DMS53 treated with DMSO at 0.1 percent for 48 hours (cell line): ENCODE measurements at regions not wholly inside any gene's neighbourhood (a gene's known extent, or its start where the extent isn't known, plus 50 kb on each side); places are given as distances from the start of the nearest gene placed in this dataset.
"Not testable (repeated sequence)": the region's sequence is repeated elsewhere in the genome, so short reads cannot be mapped to it uniquely, and the experiment has no call there.

Source experiments
- DNase-seq: peaks from one replicate; lab custom pipeline; 2025; ENCODE audit not compliant: unreplicated experiment; lab: John Stamatoyannopoulos, UW

DNA sequence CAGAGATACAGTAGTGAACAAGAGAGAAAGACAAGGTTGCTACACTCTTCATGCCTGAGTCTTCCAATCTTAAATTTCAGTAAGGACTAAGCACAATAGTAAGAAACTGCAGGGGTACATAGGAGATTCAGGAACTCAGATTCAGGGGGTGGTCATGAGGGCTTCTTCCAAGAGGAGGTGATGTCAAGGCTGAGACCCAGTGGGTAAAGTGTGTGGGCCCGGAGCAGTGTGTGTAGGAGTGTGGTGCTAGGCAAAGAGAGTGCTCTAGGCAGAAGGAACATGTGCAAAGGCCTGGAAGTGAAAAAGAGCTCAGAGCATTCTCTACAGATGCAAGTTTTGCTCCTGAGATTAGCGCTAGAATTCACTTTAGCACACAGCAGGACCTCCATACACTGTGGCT is 102.9 kb upstream of the SPATA12 start:
- no peak for DNase-seq

- DNase-seq, result no peak
Measured at GRCh38 chr3:56956906-56957305, 103.6 kb upstream of the SPATA12 start.

- DNase-seq, result no peak
Measured at GRCh38 chr3:56955492-56956111, 104.9 kb upstream of the SPATA12 start.

- DNase-seq, result no peak
Measured at GRCh38 chr3:56954125-56954524, 106.3 kb upstream of the SPATA12 start.

DNA sequence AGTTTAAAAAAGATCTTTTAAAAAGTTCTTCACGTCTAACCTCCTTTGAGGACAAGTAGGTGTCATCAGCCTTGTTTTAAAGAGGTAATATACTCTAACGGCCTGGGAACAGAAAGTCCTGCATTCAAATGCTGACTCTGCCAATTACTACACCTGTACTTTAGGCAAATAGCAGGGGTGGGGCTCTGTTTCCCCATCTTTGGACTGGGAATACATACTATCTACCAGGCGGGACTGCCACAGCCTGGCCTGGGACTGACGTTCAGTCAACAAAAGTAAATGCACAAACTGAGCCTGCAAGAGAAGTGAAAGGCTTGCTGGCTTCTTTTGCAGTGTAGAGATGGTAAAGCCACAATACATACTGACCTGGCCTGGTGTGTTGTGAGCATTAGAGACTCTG is 107.6 kb upstream of the SPATA12 start:
- no peak for DNase-seq

GRCh38 chr3:56952061-56952460 is 108.4 kb upstream of the SPATA12 start:
- DNase-seq, result no peak

DNA sequence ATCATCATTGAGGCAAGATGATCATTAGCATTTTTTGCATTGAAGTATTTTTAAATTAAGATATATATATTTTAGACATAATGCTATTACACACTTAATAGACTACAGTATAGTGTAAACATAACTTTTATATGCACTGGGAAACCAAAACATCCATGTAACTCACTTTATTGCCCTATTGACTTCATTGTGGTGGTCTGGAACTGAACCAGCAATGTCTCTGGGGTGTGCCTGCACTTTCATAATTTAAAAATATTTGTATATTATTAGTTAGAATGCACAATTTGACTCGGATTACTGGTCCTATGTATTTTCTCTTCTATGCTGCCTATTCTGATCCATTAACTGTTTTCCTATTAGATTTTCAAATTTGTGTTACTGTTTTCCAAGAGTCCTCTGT is 109.1 kb upstream of the SPATA12 start:
- no peak for DNase-seq

DNA sequence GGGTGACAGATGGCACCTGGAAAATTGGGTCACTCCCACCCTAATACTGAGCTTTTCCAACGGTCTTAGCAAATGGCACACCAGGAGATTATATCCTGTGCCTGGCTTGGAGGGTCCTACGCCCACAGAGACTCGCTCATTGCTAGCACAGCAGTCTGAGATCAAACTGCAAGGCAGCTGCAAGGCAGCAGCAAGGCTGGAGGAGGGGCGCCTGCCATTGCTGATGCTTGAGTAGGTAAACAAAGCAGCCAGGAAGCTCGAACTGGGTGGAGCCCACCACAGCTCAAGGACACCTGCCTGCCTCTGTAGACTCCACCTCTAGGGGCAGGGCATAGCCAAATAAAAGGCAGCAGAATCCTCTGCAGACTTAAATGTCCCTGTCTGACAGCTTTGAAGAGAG is 115.1 kb upstream of the SPATA12 start:
- DNase-seq, result not testable (repeated sequence)

- DNase-seq, result no peak
Measured at GRCh38 chr3:56942523-56942922, 117.9 kb upstream of the SPATA12 start.

GRCh38 chr3:56940976-56941375 is 119.5 kb upstream of the SPATA12 start:
- DNase-seq, result no peak

DNA sequence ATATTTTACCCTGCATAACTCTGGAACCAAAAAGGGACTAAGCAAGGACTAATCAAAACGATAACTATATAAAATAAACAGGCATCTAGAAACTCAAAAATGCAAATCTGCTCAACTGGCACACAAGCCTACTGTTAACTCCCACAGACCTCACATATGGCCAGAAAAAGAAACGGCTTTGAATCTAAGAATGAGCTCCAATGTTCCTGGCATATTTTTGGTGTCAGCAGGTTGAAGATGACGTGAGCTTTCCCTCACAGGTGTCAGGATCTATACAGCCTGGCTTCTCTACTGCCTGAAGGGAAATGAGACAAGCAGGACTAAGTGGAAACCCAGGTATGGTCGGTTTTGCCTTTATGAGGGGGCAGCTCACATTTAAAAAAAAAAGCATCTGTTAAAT is 120.1 kb upstream of the SPATA12 start:
- no peak for DNase-seq

DNA sequence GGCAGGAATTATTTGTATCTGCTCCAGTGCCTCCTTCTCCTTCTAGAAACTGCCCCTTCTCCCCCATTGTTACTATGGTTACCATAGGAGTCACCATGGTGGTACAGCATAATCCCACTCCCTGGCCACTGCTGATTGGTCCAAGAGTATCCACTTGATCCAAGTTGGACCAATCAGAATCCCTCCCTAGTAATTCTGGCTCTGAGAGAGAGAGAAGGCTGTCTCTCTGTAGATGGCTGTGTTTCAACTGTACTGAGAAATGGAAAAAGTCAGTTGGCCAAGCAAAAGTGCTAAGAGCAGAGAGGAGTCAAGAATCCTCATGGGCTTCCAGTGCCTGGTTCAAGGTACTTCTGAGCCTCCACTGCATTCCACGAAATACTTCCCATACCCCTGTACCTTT is 120.6 kb upstream of the SPATA12 start:
- DNase-seq, result no peak

DNA sequence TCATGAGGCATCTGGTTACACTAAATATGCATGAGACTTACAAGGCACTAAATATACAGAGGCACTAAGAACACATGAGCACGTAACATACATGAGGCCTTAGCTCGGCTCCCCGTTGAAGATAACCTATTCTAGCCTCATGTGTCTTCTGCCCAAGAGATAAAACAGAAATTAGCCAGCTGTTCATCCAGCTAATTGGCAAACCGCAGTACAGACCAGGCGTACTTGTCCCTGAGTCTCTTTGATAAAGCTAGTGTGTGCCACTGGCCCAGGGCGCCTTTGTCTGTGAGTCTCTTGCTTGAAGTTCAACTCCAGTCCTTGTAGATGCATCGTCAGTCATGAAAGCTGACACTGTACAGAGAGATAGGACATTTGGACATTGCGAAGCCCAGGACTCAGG is 121.9 kb upstream of the SPATA12 start:
- no peak for DNase-seq

GRCh38 chr3:56937580-56937979 is 122.9 kb upstream of the SPATA12 start:
- no peak for DNase-seq

- DNase-seq, result no peak
Measured at GRCh38 chr3:56935811-56936210, 124.7 kb upstream of the SPATA12 start.

GRCh38 chr3:56934481-56934880 is 126.0 kb upstream of the SPATA12 start:
- not testable (repeated sequence) for DNase-seq

- no peak for DNase-seq
Measured at GRCh38 chr3:56933803-56934202, 126.7 kb upstream of the SPATA12 start.

- no peak for DNase-seq
Measured at GRCh38 chr3:56932866-56933265, 127.6 kb upstream of the SPATA12 start.

DNA sequence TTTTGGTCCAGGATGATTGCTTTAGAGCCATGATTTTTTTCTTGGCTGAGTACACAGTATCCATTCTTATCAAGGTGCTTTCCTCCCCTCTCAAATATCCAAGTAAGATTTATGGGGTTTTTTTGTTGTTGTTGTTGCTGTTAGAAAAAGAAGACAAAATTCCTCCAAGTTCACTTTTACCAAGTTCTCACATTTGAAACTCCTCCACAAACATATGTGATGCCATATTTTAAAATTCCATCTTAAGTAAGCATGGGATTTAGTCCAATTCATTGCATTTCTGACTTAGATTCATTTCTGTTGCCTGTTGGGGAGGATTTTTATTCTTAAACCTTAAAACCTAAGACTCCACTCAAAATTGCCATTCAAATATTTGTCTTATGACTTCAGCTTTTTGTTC is 128.6 kb upstream of the SPATA12 start:
- no peak for DNase-seq

DNA sequence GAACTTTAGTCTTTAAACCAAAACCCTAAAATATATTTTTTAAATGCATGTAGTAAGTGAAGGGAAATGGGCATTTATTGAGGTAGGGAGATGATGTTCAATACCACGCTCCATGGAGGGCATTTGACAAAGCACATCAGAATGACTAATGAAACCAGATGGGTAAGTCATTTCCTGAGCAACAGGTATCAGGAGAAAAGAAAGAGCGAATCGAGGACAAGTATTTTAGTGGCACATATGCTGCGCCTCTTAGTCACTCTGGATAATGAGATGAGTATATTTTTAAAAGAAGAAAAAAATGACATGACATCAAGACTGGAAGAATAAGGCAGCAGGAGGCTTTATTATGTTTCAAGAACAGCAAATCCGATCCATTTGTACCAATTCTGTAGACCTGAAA is 129.0 kb upstream of the ARHGEF3 start:
- DNase-seq, result no peak

GRCh38 chr3:56929809-56930615 is 128.3 kb upstream of the ARHGEF3 start:
- DNase-seq, result no peak

DNA sequence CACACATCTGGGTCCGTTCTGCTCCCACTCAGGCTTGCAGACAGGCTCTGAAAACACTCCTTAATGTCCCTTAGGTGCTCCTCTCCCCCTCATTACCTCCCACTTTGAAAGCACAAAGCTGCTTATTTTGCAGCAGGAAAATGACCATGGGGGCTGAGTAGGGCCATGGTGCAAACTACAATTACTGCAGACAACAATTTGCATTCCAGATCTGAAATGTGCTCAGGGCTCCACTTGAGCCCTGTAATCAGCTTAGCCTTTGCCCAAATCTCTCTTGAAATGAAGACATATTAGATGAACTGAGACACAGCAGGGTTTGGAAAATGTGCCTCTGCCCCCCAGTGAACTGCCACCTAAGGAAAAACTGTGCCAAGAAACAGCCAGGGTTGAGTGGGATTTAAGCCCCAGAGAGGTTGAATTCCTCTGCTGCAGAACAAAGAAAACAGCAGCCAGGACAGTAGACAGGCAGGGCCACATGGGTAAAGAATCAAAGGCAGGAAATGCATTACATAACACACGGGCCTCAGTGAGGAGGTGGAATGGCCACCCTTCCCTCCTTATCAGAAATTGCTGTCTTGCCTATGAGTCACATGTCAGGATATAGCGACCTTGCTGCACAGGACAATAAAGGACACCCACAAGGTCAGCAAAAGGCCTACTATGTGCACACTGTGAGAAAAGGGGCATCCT is 126.8 kb upstream of the ARHGEF3 start:
- no peak for DNase-seq
